ENCODE measurements at regions not wholly inside any gene's neighbourhood (a gene's known extent, or its start where the extent isn't known, plus 50 kb on each side); places are given as distances from the start of the nearest gene placed in this dataset.

DNA sequence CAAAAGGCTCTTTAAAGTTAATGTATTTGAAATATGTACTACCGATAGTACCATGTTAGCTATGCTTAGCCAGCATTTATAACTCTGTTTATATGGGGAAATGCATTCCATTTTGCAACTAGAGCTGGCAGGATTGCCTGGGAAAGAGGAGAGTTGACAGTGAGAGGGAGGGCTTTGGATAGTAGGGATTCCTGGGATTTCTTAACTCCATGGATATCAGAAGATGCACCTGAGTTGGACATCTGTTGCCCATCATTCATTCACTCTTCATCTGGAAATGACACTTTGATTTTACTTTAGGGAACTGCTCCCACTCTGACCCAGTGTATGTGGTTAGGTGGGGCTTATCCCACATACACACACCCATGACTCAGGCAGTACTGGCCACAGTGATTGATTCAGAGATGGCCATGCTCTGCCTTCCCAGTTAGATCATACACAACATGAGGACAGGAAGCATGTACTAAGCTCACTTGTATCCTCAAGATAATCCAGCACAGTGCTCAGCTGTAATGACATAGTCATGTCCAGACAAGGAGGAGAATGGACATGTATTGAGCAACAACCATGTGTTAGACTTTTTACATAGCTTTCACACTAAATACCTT, 248.8 kb downstream of the MREG start:
- DNase-seq: no peak
- no peaks in the 10 kb centered on the region for H3K36me3 ChIP-seq
- H3K4me3 ChIP-seq: no peak overlapping the region
- no peak overlapping the region for H3K27ac ChIP-seq
- TF ChIP-seq POLR2A (IDR thresholded peaks at IDR 0.05): no peak
- TF ChIP-seq CTCF (IDR thresholded peaks at IDR 0.05): no peak
- H3K9me3 ChIP-seq: no peaks in the 10 kb centered on the region
- H3K4me1 ChIP-seq: no peaks in the 10 kb centered on the region
- H3K27me3 ChIP-seq: no peaks in the 10 kb centered on the region

DNA sequence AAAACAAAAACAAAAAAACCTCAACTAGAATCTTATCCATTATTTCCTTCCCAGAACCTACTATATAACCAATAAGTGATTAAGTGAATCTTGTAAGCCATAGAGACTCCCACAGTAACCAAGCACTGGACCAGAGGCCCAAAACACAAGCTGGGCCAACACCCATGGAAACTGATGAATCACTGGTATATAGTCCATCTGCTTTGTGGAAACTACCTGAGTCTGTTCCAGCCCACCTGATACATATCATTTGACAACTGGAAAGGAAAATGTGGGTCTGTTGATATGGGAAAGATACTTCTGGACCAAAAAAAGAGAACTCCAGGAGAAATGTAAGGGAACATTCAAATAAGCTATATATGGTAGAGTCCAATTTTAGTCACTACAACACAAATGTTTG, 252.8 kb downstream of the MREG start:
- H3K36me3 ChIP-seq: no peaks in the 10 kb centered on the region
- H3K27ac ChIP-seq: no peak overlapping the region
- no peaks in the 10 kb centered on the region for H3K27me3 ChIP-seq
- H3K9me3 ChIP-seq: no peaks in the 10 kb centered on the region
- no peaks in the 10 kb centered on the region for H3K4me1 ChIP-seq
- TF ChIP-seq CTCF (IDR thresholded peaks at IDR 0.05) (no peak), POLR2A (IDR thresholded peaks at IDR 0.05) (no peak)
- no peak for DNase-seq
- H3K4me3 ChIP-seq: no peak overlapping the region

DNA sequence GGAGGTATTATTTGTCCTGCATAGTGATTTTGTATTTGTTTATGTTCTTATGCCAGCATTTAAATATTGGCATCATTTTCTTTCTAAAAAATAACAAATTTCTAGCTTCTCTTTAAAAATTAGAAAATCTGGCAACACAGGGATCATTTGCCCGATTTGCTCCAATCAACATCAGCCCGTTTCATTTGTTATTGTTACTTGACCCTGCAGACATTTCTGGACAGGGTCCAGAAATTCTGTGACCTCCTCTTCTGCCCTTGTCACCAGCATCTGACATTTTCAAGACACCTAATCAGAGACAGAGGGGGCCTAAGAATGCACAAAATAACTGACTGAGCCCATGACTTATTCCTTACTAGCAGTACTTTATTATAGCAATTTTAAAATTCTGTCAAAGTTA, 253.3 kb downstream of the MREG start:
- TF ChIP-seq POLR2A (IDR thresholded peaks at IDR 0.05) (no peak), CTCF (IDR thresholded peaks at IDR 0.05) (no peak)

GRCh38 chr2:215758691-215759090, 254.7 kb downstream of the MREG start:
- TF ChIP-seq CTCF (IDR thresholded peaks at IDR 0.05): no peak
- no peak for TF ChIP-seq POLR2A (IDR thresholded peaks at IDR 0.05)
- Histone ChIP-seq H3K36me3 (no peaks in the 10 kb centered on the region), H3K27me3 (no peaks in the 10 kb centered on the region), H3K4me3 (no peak overlapping the region), H3K9me3 (no peaks in the 10 kb centered on the region), H3K4me1 (no peaks in the 10 kb centered on the region), H3K27ac (no peak overlapping the region)
- no peak for DNase-seq

More for the DNA sequence above, 253.3 kb downstream of the MREG start:
- Histone ChIP-seq H3K9me3 (no peaks in the 10 kb centered on the region), H3K36me3 (no peaks in the 10 kb centered on the region), H3K27ac (no peak overlapping the region), H3K4me3 (no peak overlapping the region), H3K4me1 (no peaks in the 10 kb centered on the region), H3K27me3 (no peaks in the 10 kb centered on the region)
- DNase-seq: no peak

DNA sequence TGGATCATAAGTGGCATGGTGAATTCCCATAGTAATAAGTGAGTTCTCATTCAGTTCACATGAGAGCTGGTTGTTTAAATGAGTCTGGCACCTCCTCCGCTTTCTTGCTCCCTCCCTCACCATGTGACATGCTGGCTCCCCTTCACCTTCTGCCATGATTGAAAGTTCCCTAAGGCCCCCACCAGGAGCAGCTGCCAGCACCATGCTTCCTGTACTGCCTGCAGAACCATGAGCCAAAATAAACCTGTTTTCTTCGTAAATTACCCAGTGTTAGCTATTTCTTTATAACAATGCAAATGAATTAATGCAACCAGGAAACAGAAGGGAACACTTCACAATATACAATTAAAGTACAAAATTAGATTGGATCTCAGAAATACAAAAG, 257.0 kb downstream of the MREG start:
- Histone ChIP-seq H3K27me3 (no peaks in the 10 kb centered on the region), H3K9me3 (no peaks in the 10 kb centered on the region), H3K36me3 (no peaks in the 10 kb centered on the region), H3K4me1 (no peaks in the 10 kb centered on the region), H3K27ac (no peak overlapping the region), H3K4me3 (no peak overlapping the region)
- DNase-seq: no peak
- TF ChIP-seq POLR2A (IDR thresholded peaks at IDR 0.05) (no peak), CTCF (IDR thresholded peaks at IDR 0.05) (no peak)
